Esophagus muscularis mucosa (tissue), 4 donors: ENCODE measurements at regions not wholly inside any gene's neighbourhood (a gene's known extent, or its start where the extent isn't known, plus 50 kb on each side); places are given as distances from the start of the nearest gene placed in this dataset.
"Not testable (repeated sequence)": the region's sequence is repeated elsewhere in the genome, so short reads cannot be mapped to it uniquely, and the experiment has no call there.

Experiments used
- DNase-seq: peaks from one replicate; pipeline ENCODE4 v3.0.0-alpha.2; 2017; ENCODE audit errors: extremely low spot score
- H3K27ac ChIP-seq, 4 donors: fragments of 200-600 bp; sonication (generic); replicated peaks in 1 of 4; 1 replicate in 3 of 4; 2 replicates in 1 of 4; pipeline ENCODE4 v1.5.1; 2016 to 2019; ENCODE audit warnings: mild to moderate bottlenecking in 1 of 4
- H3K27me3 ChIP-seq, 4 donors: fragments of 200-600 bp; sonication (generic); one replicate each; pipeline versions ENCODE4 v1.5.1 to v1.6.0; 2016 to 2019
- H3K36me3 ChIP-seq, 4 donors: fragments of 200-600 bp; sonication (generic); one replicate each; pipeline ENCODE4 v1.5.1; 2016 to 2019
- H3K4me1 ChIP-seq, 4 donors: fragments of 200-600 bp; sonication (generic); one replicate each; pipeline ENCODE4 v1.5.1; 2016 to 2019
- H3K4me3 ChIP-seq, 4 donors: fragments of 200-600 bp; sonication (generic); 1 replicate in 2 of 4; 2 replicates in 2 of 4; pipeline ENCODE4 v1.5.1; 2016 to 2019; ENCODE audit warnings: mild to moderate bottlenecking in 4 of 4, moderate library complexity in 1 of 4
- H3K9me3 ChIP-seq, 4 donors: fragments of 200-600 bp; sonication (generic); 1 replicate in 3 of 4; 2 replicates in 1 of 4; pipeline ENCODE4 v1.5.1; 2016 to 2019
- CTCF ChIP-seq, 3 experiments: fragments of 200-600 bp in 2 of 3; fragments of 450-650 bp in 1 of 3; sonication (generic) in 2 of 3; IDR thresholded peaks; one replicate each; pipeline ENCODE4 v1.5.1; 2017 to 2019; ENCODE audit warnings: antibody characterized with exemption in 3 of 3, mild to moderate bottlenecking in 2 of 3, moderate library complexity in 1 of 3
- EP300 ChIP-seq: sonication (generic); formaldehyde crosslinking; IDR thresholded peaks from one replicate; pipeline ENCODE4 v1.6.1; 2017; ENCODE audit warnings: antibody characterized with exemption
- POLR2A ChIP-seq: fragments of 450-650 bp; IDR thresholded peaks from one replicate; pipeline ENCODE4 v1.6.1; 2017; ENCODE audit warnings: antibody characterized with exemption, moderate library complexity, mild to moderate bottlenecking, low read depth
- POLR2AphosphoS5 ChIP-seq, 2 donors: sonication (generic); formaldehyde crosslinking; IDR thresholded peaks; one replicate each; pipeline ENCODE4 v1.6.1; 2017; ENCODE audit warnings: antibody characterized with exemption in 2 of 2
- WGBS: methylation state at CpG from one replicate; pipeline ENCODE4 v1.1.5; 2018; 5-methylcytosine and 5-hydroxymethylcytosine counted together
- intact Hi-C: fragments of 100-400 bp; cut with DNase I; formaldehyde crosslinking; loops from one replicate; pipeline ENCODE4 v1.15.1; 2023

- H3K27me3 ChIP-seq, result no peaks in the 10 kb centered on the region
- H3K36me3 ChIP-seq, result no peaks in the 10 kb centered on the region
- 21% methylated on average over 5 of the region's 5 CpGs for WGBS
- no peaks in the 10 kb centered on the region for H3K4me1 ChIP-seq
- no peak for DNase-seq
- H3K4me3 ChIP-seq, result no peak overlapping the region
- no peak overlapping the region for H3K27ac ChIP-seq
- intact Hi-C loops, result loop anchor here (10.0 kb wide), 1 partner anchor 324 kb away; no protein-coding TSS in a partner anchor
- H3K9me3 ChIP-seq, result no peaks in the 10 kb centered on the region
- TF ChIP-seq POLR2A (no peak), CTCF (IDR thresholded peaks at IDR 0.05) (peak; percentile 41 to 69 (median 57))
Observed at GRCh38 chr5:62779010-62779422, 200.4 kb downstream of the LRRC70 start.

- H3K27me3 ChIP-seq, result no peaks in the 10 kb centered on the region
- DNase-seq, result no peak
- intact Hi-C loops, result loop anchor here (10.0 kb wide), 1 partner anchor 324 kb away; no protein-coding TSS in a partner anchor
- H3K9me3 ChIP-seq, result no peaks in the 10 kb centered on the region
- H3K4me3 ChIP-seq, result no peak overlapping the region
- 66% methylated on average over 3 of the region's 3 CpGs for WGBS
- no peak for TF ChIP-seq EP300
- TF ChIP-seq POLR2AphosphoS5 (IDR thresholded peaks at IDR 0.05), result no peak
- TF ChIP-seq POLR2A, result no peak
- TF ChIP-seq CTCF (IDR thresholded peaks at IDR 0.05), result no peak
- H3K27ac ChIP-seq, result no peak overlapping the region
- no peaks in the 10 kb centered on the region for H3K4me1 ChIP-seq
- H3K36me3 ChIP-seq, result no peaks in the 10 kb centered on the region
Observed at GRCh38 chr5:62778316-62779009, 199.8 kb downstream of the LRRC70 start.

- WGBS, result 92% methylated on average over 15 of the region's 15 CpGs
- not testable (repeated sequence) for H3K4me1 ChIP-seq, H3K4me3 ChIP-seq, H3K9me3 ChIP-seq, H3K27ac ChIP-seq, DNase-seq, H3K27me3 ChIP-seq, H3K36me3 ChIP-seq
- intact Hi-C loops, result loop anchor here (10.0 kb wide), 1 partner anchor 322 kb away; no protein-coding TSS in a partner anchor
Observed at GRCh38 chr5:62777081-62777480, 198.5 kb downstream of the LRRC70 start.

GRCh38 chr5:62776592-62776991, 198.0 kb downstream of the LRRC70 start:
- not testable (repeated sequence) for H3K9me3 ChIP-seq, H3K4me1 ChIP-seq, H3K36me3 ChIP-seq, DNase-seq, H3K27ac ChIP-seq, H3K4me3 ChIP-seq, H3K27me3 ChIP-seq
- intact Hi-C loops, result loop anchor here (10.0 kb wide), 1 partner anchor 322 kb away; no protein-coding TSS in a partner anchor
- WGBS, result 82% methylated on average over 5 of the region's 5 CpGs

GRCh38 chr5:62773460-62773859, 194.8 kb downstream of the LRRC70 start:
- H3K27me3 ChIP-seq, result no peaks in the 10 kb centered on the region
- H3K4me1 ChIP-seq, result no peaks in the 10 kb centered on the region
- DNase-seq, result no peak
- TF ChIP-seq EP300 (no peak), POLR2AphosphoS5 (IDR thresholded peaks at IDR 0.05) (no peak), CTCF (IDR thresholded peaks at IDR 0.05) (no peak), POLR2A (no peak)
- no peaks in the 10 kb centered on the region for H3K36me3 ChIP-seq
- H3K9me3 ChIP-seq, result no peaks in the 10 kb centered on the region
- H3K4me3 ChIP-seq, result no peak overlapping the region
- WGBS, result 97% methylated on average over 3 of the region's 3 CpGs
- intact Hi-C loops, result loop anchor here (10.0 kb wide), 1 partner anchor 319 kb away; no protein-coding TSS in a partner anchor
- H3K27ac ChIP-seq, result no peak overlapping the region

- H3K9me3 ChIP-seq, result no peaks in the 10 kb centered on the region
- 75% methylated on average over 1 of the region's 1 CpG for WGBS
Observed at GRCh38 chr5:62771341-62771740, 192.7 kb downstream of the LRRC70 start.

More at GRCh38 chr5:62771341-62771740, 192.7 kb downstream of the LRRC70 start:
- Histone ChIP-seq H3K36me3 (no peaks in the 10 kb centered on the region), H3K4me1 (no peaks in the 10 kb centered on the region), H3K27ac (no peak overlapping the region), H3K4me3 (no peak overlapping the region), H3K27me3 (no peaks in the 10 kb centered on the region)
- intact Hi-C loops, result loop anchor here (10.0 kb wide), 1 partner anchor 317 kb away; no protein-coding TSS in a partner anchor
- TF ChIP-seq POLR2AphosphoS5 (IDR thresholded peaks at IDR 0.05) (no peak), POLR2A (no peak), EP300 (no peak), CTCF (IDR thresholded peaks at IDR 0.05) (no peak)
- no peak for DNase-seq
